ENCODE measurements at regions not wholly inside any gene's neighbourhood (a gene's known extent, or its start where the extent isn't known, plus 50 kb on each side); places are given as distances from the start of the nearest gene placed in this dataset.

DNA sequence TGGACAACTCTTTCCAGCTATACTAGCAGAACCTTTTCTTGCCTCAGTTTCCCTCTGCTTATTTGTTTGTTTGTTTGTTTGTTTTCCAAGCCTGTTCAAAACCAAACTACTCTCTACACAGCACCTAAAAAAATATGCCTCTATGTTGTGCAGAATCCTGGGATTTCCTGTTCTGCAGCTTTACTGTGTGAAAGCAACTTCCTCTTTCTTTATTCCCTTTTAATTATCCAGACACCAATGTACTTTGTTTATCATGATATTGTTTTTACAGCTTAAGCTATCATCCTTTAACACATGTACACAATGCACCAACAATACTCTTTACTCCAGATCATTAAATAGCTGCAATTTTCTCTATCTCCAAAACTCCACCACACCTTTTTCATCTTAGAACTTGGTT, 259.5 kb downstream of the EPHA4 start:
- no peak overlapping the region for H3K4me3 ChIP-seq
- H3K36me3 ChIP-seq, result no peaks in the 10 kb centered on the region
- TF ChIP-seq, protein P1, sequence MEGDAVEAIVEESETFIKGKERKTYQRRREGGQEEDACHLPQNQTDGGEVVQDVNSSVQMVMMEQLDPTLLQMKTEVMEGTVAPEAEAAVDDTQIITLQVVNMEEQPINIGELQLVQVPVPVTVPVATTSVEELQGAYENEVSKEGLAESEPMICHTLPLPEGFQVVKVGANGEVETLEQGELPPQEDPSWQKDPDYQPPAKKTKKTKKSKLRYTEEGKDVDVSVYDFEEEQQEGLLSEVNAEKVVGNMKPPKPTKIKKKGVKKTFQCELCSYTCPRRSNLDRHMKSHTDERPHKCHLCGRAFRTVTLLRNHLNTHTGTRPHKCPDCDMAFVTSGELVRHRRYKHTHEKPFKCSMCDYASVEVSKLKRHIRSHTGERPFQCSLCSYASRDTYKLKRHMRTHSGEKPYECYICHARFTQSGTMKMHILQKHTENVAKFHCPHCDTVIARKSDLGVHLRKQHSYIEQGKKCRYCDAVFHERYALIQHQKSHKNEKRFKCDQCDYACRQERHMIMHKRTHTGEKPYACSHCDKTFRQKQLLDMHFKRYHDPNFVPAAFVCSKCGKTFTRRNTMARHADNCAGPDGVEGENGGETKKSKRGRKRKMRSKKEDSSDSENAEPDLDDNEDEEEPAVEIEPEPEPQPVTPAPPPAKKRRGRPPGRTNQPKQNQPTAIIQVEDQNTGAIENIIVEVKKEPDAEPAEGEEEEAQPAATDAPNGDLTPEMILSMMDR (IDR thresholded peaks at IDR 0.05; ENCODE audit: low read depth, low read length), result no peak
- no peak overlapping the region for H3K27ac ChIP-seq
- peaks cover 15% of the 10 kb centered on the region for H3K4me1 ChIP-seq (ENCODE audit: low read depth)
- no peaks in the 10 kb centered on the region for H3K27me3 ChIP-seq
- H3K9me3 ChIP-seq (ENCODE audit: low read depth), result no peaks in the 10 kb centered on the region
- no peak for DNase-seq (ENCODE audit: low read depth in 1 of 2, low spot score in 1 of 2)

DNA sequence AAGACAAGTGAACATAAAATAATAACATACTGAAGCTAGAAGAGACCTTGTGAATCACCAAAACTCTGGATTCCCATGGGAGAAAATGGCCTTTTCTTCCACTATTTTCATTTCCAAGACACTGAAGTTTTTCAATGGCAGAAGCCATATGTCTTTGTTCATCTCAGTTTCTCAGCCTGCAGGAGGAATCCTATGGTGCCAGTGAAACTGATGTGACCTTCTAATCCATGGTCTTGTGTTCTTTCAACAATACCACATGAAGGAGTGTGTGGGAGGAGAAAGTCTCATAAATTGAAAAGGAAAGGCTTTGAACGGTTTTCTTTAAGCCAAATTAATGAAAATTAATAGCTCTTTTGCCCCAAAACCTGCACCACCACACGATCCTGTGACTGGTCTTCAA, 257.3 kb downstream of the EPHA4 start:
- H3K9me3 ChIP-seq (ENCODE audit: low read depth), result no peaks in the 10 kb centered on the region
- DNase-seq (ENCODE audit: low read depth in 1 of 2, low spot score in 1 of 2), result no peak
- no peak overlapping the region for H3K4me3 ChIP-seq
- no peaks in the 10 kb centered on the region for H3K27me3 ChIP-seq
- H3K27ac ChIP-seq, result no peak overlapping the region
- TF ChIP-seq, protein P1 (IDR thresholded peaks at IDR 0.05; ENCODE audit: low read depth, low read length), result no peak
- peaks cover 7% of the 10 kb centered on the region for H3K4me1 ChIP-seq (ENCODE audit: low read depth)
- H3K36me3 ChIP-seq, result no peaks in the 10 kb centered on the region

DNA sequence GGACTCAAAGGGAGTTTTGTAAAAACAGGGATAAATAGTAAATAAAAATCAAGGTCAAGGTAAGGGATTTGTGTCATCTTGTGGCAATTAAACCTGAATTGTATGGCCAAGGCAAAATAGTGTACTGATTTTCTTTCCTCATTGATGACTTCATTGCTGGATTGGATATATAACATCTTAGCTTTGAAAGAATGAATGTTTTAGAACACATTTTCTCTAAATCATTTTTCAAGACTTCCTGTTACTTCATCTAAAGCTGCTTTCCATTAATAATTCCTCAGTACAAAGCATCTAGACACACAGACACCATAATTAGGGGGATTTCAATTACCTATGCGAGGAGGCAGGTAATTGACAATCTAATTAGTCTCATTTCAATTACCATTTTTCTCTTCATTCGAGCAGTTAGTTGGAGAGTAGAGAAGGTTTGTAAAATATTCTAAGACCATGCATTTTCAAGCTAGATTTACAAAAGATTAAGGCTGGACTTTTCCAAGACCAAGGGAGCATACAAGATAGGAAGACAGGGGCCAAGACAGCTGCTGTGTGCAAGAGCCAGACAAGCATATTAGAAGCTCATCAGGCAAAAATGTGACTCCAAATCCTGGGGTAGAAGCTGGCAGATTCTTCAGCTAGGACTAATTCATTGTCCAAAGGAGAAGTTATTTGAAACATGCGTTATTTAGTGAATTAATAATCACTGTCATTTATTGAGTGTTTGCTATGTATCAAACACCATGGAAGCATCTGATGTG, 253.6 kb downstream of the EPHA4 start:
- Histone ChIP-seq H3K36me3 (no peaks in the 10 kb centered on the region), H3K9me3 (ENCODE audit: low read depth) (no peaks in the 10 kb centered on the region), H3K27ac (no peak overlapping the region), H3K27me3 (no peaks in the 10 kb centered on the region), H3K4me1 (ENCODE audit: low read depth) (no peaks in the 10 kb centered on the region), H3K4me3 (no peak overlapping the region)
- TF ChIP-seq, protein P1 (IDR thresholded peaks at IDR 0.05; ENCODE audit: low read depth, low read length), result no peak
- DNase-seq (ENCODE audit: low read depth in 1 of 2, low spot score in 1 of 2), result no peak

DNA sequence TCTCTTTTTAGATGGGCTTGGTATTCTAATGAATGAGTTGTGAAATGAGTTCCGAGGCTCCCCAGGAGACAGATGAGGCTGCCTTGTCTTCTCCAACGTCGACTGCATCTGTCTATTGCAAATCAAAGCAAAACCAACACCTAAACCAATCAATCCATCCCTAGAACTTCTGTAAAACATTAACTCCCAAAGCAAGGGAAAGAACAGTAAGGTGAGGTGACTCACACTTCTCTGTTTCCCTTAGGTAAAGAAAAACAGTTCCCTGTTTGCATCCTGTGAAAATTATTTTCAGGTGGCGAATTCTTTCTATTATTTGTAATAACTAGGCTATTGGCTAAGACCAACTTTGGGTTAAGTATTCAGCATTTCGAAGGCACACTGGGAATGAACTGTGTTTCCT, 249.4 kb downstream of the EPHA4 start:
- Histone ChIP-seq H3K36me3 (no peaks in the 10 kb centered on the region), H3K27ac (no peak overlapping the region), H3K27me3 (no peaks in the 10 kb centered on the region), H3K9me3 (ENCODE audit: low read depth) (no peaks in the 10 kb centered on the region), H3K4me1 (ENCODE audit: low read depth) (no peaks in the 10 kb centered on the region), H3K4me3 (no peak overlapping the region)
- TF ChIP-seq, protein P1 (IDR thresholded peaks at IDR 0.05; ENCODE audit: low read depth, low read length), result no peak
- DNase-seq (ENCODE audit: low read depth in 1 of 2, low spot score in 1 of 2), result no peak

DNA sequence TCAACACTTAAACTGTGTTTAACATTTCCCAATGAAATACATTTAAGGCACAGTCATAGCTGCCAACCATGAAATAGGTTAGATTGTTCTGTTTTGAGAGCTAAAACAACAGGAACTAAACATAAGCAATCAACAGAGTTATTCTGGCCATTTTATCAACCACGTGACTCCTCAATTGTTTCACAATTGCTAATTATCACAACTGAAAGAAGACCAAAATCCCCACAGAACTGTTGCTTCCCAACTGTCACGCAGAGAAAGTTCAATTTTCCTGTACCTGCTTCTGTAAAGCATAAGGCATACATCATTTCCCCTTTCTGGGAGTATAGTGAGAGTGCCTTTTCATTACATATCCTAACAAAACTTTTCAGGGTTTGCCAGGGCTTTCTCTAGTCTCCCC, 248.6 kb downstream of the EPHA4 start:
- Histone ChIP-seq H3K27me3 (no peaks in the 10 kb centered on the region), H3K4me3 (no peak overlapping the region), H3K4me1 (ENCODE audit: low read depth) (no peaks in the 10 kb centered on the region), H3K9me3 (ENCODE audit: low read depth) (no peaks in the 10 kb centered on the region), H3K36me3 (no peaks in the 10 kb centered on the region), H3K27ac (no peak overlapping the region)
- no peak for DNase-seq (ENCODE audit: low read depth in 1 of 2, low spot score in 1 of 2)
- TF ChIP-seq, protein P1 (IDR thresholded peaks at IDR 0.05; ENCODE audit: low read depth, low read length), result no peak

Data from cardiac muscle cell (in vitro differentiated cells and primary cell).